OCI-LY1 (cell line): ENCODE measurements at regions not wholly inside any gene's neighbourhood (a gene's known extent, or its start where the extent isn't known, plus 50 kb on each side); places are given as distances from the start of the nearest gene placed in this dataset.

Experiments
- EZH2 ChIP-seq: fragments of 200-600 bp; sonication (generic), shearing (Covaris generic); IDR thresholded peaks from 2 replicates; pipeline ENCODE4 v1.8.0; 2017; ENCODE audit warnings: borderline replicate concordance, mixed run types, mild to moderate bottlenecking, antibody characterized with exemption, low read length, moderate library complexity, mixed read lengths
- TF ChIP-seq, protein P1 (sequence below): fragments of 200-600 bp; sonication (generic), shearing (Covaris generic); IDR thresholded peaks from 2 replicates; pipeline ENCODE4 v1.5.1; 2017; ENCODE audit warnings: mild to moderate bottlenecking, antibody characterized with exemption, low read length, moderate library complexity, mixed read lengths

DNA sequence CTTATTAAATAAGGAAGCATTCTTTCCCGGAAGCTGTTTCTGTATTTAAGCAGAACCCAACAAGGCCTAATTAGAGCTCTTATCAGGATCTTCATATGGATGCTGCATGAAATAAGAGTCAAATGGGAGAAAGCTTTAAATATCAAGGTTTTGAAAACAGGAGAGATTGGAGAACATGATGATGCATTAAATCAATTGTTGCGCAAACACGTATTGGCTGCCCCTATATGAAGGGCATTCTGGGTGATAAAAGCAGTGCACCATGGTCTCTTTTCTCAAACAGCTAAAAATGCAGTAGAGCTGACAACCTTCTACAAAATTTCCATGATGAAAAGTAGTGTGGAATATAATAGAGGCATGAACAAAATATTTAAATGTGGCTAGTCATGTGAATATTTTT is 98.9 kb downstream of the TBXT start:
- TF ChIP-seq, protein P1, sequence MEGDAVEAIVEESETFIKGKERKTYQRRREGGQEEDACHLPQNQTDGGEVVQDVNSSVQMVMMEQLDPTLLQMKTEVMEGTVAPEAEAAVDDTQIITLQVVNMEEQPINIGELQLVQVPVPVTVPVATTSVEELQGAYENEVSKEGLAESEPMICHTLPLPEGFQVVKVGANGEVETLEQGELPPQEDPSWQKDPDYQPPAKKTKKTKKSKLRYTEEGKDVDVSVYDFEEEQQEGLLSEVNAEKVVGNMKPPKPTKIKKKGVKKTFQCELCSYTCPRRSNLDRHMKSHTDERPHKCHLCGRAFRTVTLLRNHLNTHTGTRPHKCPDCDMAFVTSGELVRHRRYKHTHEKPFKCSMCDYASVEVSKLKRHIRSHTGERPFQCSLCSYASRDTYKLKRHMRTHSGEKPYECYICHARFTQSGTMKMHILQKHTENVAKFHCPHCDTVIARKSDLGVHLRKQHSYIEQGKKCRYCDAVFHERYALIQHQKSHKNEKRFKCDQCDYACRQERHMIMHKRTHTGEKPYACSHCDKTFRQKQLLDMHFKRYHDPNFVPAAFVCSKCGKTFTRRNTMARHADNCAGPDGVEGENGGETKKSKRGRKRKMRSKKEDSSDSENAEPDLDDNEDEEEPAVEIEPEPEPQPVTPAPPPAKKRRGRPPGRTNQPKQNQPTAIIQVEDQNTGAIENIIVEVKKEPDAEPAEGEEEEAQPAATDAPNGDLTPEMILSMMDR, result no peak
- TF ChIP-seq EZH2, result no peak
